ENCODE measurements at regions not wholly inside any gene's neighbourhood (a gene's known extent, or its start where the extent isn't known, plus 50 kb on each side); places are given as distances from the start of the nearest gene placed in this dataset.

GRCh38 chr5:166045961-166046360, 2245.5 kb upstream of the WWC1 start:
- H3K4me1 Mint-ChIP-seq (ENCODE audit: low read depth), result no peaks in the 10 kb centered on the region
- peaks cover 9% of the 10 kb centered on the region for H3K9me3 Mint-ChIP-seq (ENCODE audit: low read depth)
- no peak overlapping the region for H3K4me3 Mint-ChIP-seq (ENCODE audit: unreplicated experiment)
- no peak overlapping the region for H3K27ac Mint-ChIP-seq (ENCODE audit: unreplicated experiment)
- no peaks in the 10 kb centered on the region for H3K36me3 Mint-ChIP-seq (ENCODE audit: low read depth)
- TF ChIP-seq CTCF (IDR thresholded peaks at IDR 0.05), result no peak
- no peaks in the 10 kb centered on the region for H3K27me3 Mint-ChIP-seq (ENCODE audit: low read depth)
- DNase-seq (ENCODE audit: low spot score), result no peak

GRCh38 chr5:166046956-166047355, 2244.5 kb upstream of the WWC1 start:
- no peak for DNase-seq (ENCODE audit: low spot score)
- H3K4me3 Mint-ChIP-seq (ENCODE audit: unreplicated experiment), result no peak overlapping the region
- TF ChIP-seq CTCF (IDR thresholded peaks at IDR 0.05), result no peak
- H3K27me3 Mint-ChIP-seq (ENCODE audit: low read depth), result no peaks in the 10 kb centered on the region
- peaks cover 12% of the 10 kb centered on the region for H3K9me3 Mint-ChIP-seq (ENCODE audit: low read depth)
- no peaks in the 10 kb centered on the region for H3K36me3 Mint-ChIP-seq (ENCODE audit: low read depth)
- no peak overlapping the region for H3K27ac Mint-ChIP-seq (ENCODE audit: unreplicated experiment)
- H3K4me1 Mint-ChIP-seq (ENCODE audit: low read depth), result no peaks in the 10 kb centered on the region

- Mint-ChIP-seq H3K27me3 (ENCODE audit: low read depth) (no peaks in the 10 kb centered on the region), H3K4me1 (ENCODE audit: low read depth) (no peaks in the 10 kb centered on the region), H3K36me3 (ENCODE audit: low read depth) (no peaks in the 10 kb centered on the region), H3K9me3 (ENCODE audit: low read depth) (peaks cover 15% of the 10 kb centered on the region), H3K4me3 (ENCODE audit: unreplicated experiment) (no peak overlapping the region), H3K27ac (ENCODE audit: unreplicated experiment) (no peak overlapping the region)
- TF ChIP-seq CTCF (IDR thresholded peaks at IDR 0.05), result no peak
- no peak for DNase-seq (ENCODE audit: low spot score)
Observed at GRCh38 chr5:166050531-166050930, 2240.9 kb upstream of the WWC1 start.

- Mint-ChIP-seq H3K36me3 (ENCODE audit: low read depth) (no peaks in the 10 kb centered on the region), H3K27ac (ENCODE audit: unreplicated experiment) (no peak overlapping the region), H3K9me3 (ENCODE audit: low read depth) (peaks cover 3% of the 10 kb centered on the region), H3K27me3 (ENCODE audit: low read depth) (no peaks in the 10 kb centered on the region), H3K4me1 (ENCODE audit: low read depth) (no peaks in the 10 kb centered on the region), H3K4me3 (ENCODE audit: unreplicated experiment) (no peak overlapping the region)
- no peak for TF ChIP-seq CTCF (IDR thresholded peaks at IDR 0.05)
- no peak for DNase-seq (ENCODE audit: low spot score)
Observed at GRCh38 chr5:166058660-166059059, 2232.8 kb upstream of the WWC1 start.

GRCh38 chr5:166062094-166062493, 2229.4 kb upstream of the WWC1 start:
- Mint-ChIP-seq H3K27ac (ENCODE audit: unreplicated experiment) (no peak overlapping the region), H3K4me1 (ENCODE audit: low read depth) (no peaks in the 10 kb centered on the region), H3K4me3 (ENCODE audit: unreplicated experiment) (no peak overlapping the region), H3K9me3 (ENCODE audit: low read depth) (no peaks in the 10 kb centered on the region), H3K27me3 (ENCODE audit: low read depth) (no peaks in the 10 kb centered on the region), H3K36me3 (ENCODE audit: low read depth) (no peaks in the 10 kb centered on the region)
- TF ChIP-seq CTCF (IDR thresholded peaks at IDR 0.05), result no peak
- no peak for DNase-seq (ENCODE audit: low spot score)
